ENCODE measurements at regions not wholly inside any gene's neighbourhood (a gene's known extent, or its start where the extent isn't known, plus 50 kb on each side); places are given as distances from the start of the nearest gene placed in this dataset.

GRCh38 chr2:37784759-37785149, 113.3 kb upstream of the CDC42EP3 start:
- ChIA-PET CTCF (interaction anchor here (1.1 to 1.9 kb wide), 2 partner anchors 10 to 20 kb away, joined by 3 to 5 read pairs; no protein-coding TSS in a partner anchor), POLR2A (no interaction called here)
- Histone ChIP-seq H3K27me3 (ENCODE audit: control insufficient read depth, insufficient read depth, low read length) (no peaks in the 10 kb centered on the region), H3K4me3 (ENCODE audit: low read depth, low read length) (no peak overlapping the region), H3K36me3 (ENCODE audit: control insufficient read depth, insufficient read depth, low read length) (no peaks in the 10 kb centered on the region)
- DNase-seq (ENCODE audit: low read depth) = no peak
- no peak for TF ChIP-seq CTCF (IDR thresholded peaks at IDR 0.05; ENCODE audit: insufficient read depth, low read depth, low read length)

- DNase-seq (ENCODE audit: low read depth) = no peak
- ChIA-PET CTCF (interaction anchor here (1.1 to 1.9 kb wide), 2 partner anchors 8 to 21 kb away, joined by 3 to 5 read pairs; no protein-coding TSS in a partner anchor), POLR2A (no interaction called here)
- Histone ChIP-seq H3K4me3 (ENCODE audit: low read depth, low read length) (no peak overlapping the region), H3K27me3 (ENCODE audit: control insufficient read depth, insufficient read depth, low read length) (no peaks in the 10 kb centered on the region), H3K36me3 (ENCODE audit: control insufficient read depth, insufficient read depth, low read length) (no peaks in the 10 kb centered on the region)
- TF ChIP-seq CTCF (IDR thresholded peaks at IDR 0.05; ENCODE audit: insufficient read depth, low read depth, low read length) = no peak
Measured at GRCh38 chr2:37786191-37786698, 114.8 kb upstream of the CDC42EP3 start.

- CTCF ChIA-PET = no interaction called here
- H3K4me3 ChIP-seq (ENCODE audit: low read depth, low read length) = no peak overlapping the region
- H3K27me3 ChIP-seq (ENCODE audit: control insufficient read depth, insufficient read depth, low read length) = no peaks in the 10 kb centered on the region
- no peak for DNase-seq (ENCODE audit: low read depth)
- H3K36me3 ChIP-seq (ENCODE audit: control insufficient read depth, insufficient read depth, low read length) = no peaks in the 10 kb centered on the region
- no peak for TF ChIP-seq CTCF (IDR thresholded peaks at IDR 0.05; ENCODE audit: insufficient read depth, low read depth, low read length)
- POLR2A ChIA-PET = no interaction called here
Measured at GRCh38 chr2:37786854-37787253, 115.4 kb upstream of the CDC42EP3 start.

GRCh38 chr2:37788602-37789209, 117.3 kb upstream of the CDC42EP3 start:
- CTCF ChIA-PET = no interaction called here

GRCh38 chr2:37790019-37790418, 118.6 kb upstream of the CDC42EP3 start:
- Histone ChIP-seq H3K27me3 (ENCODE audit: control insufficient read depth, insufficient read depth, low read length) (no peaks in the 10 kb centered on the region), H3K36me3 (ENCODE audit: control insufficient read depth, insufficient read depth, low read length) (no peaks in the 10 kb centered on the region), H3K4me3 (ENCODE audit: low read depth, low read length) (no peak overlapping the region)
- no peak for TF ChIP-seq CTCF (IDR thresholded peaks at IDR 0.05; ENCODE audit: insufficient read depth, low read depth, low read length)
- ChIA-PET CTCF (no interaction called here), POLR2A (no interaction called here)
- DNase-seq (ENCODE audit: low read depth) = no peak

More at GRCh38 chr2:37788602-37789209, 117.3 kb upstream of the CDC42EP3 start:
- POLR2A ChIA-PET = no interaction called here
- TF ChIP-seq CTCF (IDR thresholded peaks at IDR 0.05; ENCODE audit: insufficient read depth, low read depth, low read length) = no peak
- Histone ChIP-seq H3K36me3 (ENCODE audit: control insufficient read depth, insufficient read depth, low read length) (no peaks in the 10 kb centered on the region), H3K27me3 (ENCODE audit: control insufficient read depth, insufficient read depth, low read length) (no peaks in the 10 kb centered on the region), H3K4me3 (ENCODE audit: low read depth, low read length) (no peak overlapping the region)
- no peak for DNase-seq (ENCODE audit: low read depth)

Measured in BJ (cell line).